ENCODE measurements at regions not wholly inside any gene's neighbourhood (a gene's known extent, or its start where the extent isn't known, plus 50 kb on each side); places are given as distances from the start of the nearest gene placed in this dataset.

DNA sequence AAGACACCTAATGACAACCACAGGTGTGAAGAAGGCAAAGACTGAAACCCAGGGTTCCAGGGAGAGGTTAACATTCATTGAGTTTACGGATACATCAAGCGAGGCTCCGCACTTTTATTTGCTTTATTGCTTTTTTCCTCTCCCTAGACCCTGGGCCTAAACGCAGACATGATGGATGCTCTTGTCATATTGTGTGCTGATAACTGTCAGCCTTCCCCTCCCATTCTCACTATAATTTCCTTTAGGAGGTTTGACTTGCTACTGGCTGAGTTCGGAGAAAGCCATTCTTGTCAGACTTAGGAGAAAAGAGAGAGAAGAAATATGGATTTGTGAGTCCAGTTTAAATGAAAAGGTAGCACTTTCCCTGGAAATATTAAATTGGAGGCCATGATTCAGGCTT, 471.6 kb downstream of the DNAH5 start:
- H3K4me3 Mint-ChIP-seq, result no peak overlapping the region
- ChIA-PET CTCF (no interaction called here), POLR2A (no interaction called here)
- no peaks in the 10 kb centered on the region for H3K4me1 Mint-ChIP-seq
- TF ChIP-seq, protein P1, sequence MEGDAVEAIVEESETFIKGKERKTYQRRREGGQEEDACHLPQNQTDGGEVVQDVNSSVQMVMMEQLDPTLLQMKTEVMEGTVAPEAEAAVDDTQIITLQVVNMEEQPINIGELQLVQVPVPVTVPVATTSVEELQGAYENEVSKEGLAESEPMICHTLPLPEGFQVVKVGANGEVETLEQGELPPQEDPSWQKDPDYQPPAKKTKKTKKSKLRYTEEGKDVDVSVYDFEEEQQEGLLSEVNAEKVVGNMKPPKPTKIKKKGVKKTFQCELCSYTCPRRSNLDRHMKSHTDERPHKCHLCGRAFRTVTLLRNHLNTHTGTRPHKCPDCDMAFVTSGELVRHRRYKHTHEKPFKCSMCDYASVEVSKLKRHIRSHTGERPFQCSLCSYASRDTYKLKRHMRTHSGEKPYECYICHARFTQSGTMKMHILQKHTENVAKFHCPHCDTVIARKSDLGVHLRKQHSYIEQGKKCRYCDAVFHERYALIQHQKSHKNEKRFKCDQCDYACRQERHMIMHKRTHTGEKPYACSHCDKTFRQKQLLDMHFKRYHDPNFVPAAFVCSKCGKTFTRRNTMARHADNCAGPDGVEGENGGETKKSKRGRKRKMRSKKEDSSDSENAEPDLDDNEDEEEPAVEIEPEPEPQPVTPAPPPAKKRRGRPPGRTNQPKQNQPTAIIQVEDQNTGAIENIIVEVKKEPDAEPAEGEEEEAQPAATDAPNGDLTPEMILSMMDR (IDR thresholded peaks at IDR 0.05), result no peak
- H3K27ac Mint-ChIP-seq, result no peak overlapping the region
- ATAC-seq (ENCODE audit: low read depth) (no peak), DNase-seq (no peak)
- peaks cover 5% of the 10 kb centered on the region for H3K9me3 Mint-ChIP-seq
- no peaks in the 10 kb centered on the region for H3K27me3 Mint-ChIP-seq
- no peaks in the 10 kb centered on the region for H3K36me3 Mint-ChIP-seq (ENCODE audit: low read depth)
- intact Hi-C loops (cut with micrococcal nuclease), result no loop called here

DNA sequence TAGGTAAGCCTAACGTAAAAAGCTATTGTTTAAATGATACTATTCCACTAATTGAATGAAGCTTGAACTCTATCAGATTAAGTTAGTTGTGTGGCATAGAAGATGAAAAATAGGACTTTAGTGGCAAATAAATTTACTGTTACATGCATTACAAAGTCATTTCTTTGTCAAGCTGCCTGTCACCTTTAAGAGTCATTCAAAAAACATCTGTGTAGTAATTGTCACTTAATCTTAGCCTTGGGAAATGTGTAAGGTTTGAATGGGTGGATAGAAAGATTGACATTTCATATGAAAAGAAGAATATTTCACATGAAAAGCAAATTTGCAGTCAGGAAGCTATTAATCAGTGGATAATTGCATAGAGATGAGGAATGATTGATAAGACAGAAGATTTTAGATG, 473.5 kb downstream of the DNAH5 start:
- POLR2A ChIA-PET, result no interaction called here
- Mint-ChIP-seq H3K4me3 (no peak overlapping the region), H3K36me3 (ENCODE audit: low read depth) (no peaks in the 10 kb centered on the region), H3K9me3 (peaks cover 5% of the 10 kb centered on the region), H3K27ac (no peak overlapping the region), H3K27me3 (no peaks in the 10 kb centered on the region), H3K4me1 (no peaks in the 10 kb centered on the region)
- TF ChIP-seq, protein P1 (IDR thresholded peaks at IDR 0.05), result no peak
- intact Hi-C loops (cut with micrococcal nuclease), result no loop called here
- no peak for ATAC-seq (ENCODE audit: low read depth)
- CTCF ChIA-PET, result no interaction called here
- no peak for DNase-seq

DNA sequence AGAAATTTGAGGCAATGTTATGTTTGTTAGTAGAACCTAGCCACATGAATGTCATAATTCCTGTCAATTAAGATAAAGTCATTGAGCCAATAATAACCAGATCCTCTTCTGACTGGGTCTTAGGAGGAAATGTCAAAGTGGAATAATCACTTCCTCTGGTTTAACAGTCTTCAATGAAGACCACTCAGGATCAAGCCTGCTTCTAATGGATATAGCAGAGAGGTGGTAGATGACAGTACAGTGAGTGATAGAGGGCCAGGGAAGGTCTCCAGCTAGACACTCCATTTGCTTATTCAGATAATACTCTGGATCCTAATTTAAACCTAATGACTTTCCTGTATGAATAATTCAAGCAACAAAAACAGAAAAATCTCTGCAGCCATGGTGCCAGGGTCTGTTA, 474.2 kb downstream of the DNAH5 start:
- Mint-ChIP-seq H3K27ac (no peak overlapping the region), H3K9me3 (peaks cover 5% of the 10 kb centered on the region), H3K36me3 (ENCODE audit: low read depth) (no peaks in the 10 kb centered on the region), H3K4me3 (no peak overlapping the region), H3K27me3 (no peaks in the 10 kb centered on the region), H3K4me1 (no peaks in the 10 kb centered on the region)
- intact Hi-C loops (cut with micrococcal nuclease), result no loop called here
- DNase-seq (no peak), ATAC-seq (ENCODE audit: low read depth) (no peak)
- CTCF ChIA-PET, result no interaction called here
- TF ChIP-seq, protein P1 (IDR thresholded peaks at IDR 0.05), result no peak
- POLR2A ChIA-PET, result no interaction called here

DNA sequence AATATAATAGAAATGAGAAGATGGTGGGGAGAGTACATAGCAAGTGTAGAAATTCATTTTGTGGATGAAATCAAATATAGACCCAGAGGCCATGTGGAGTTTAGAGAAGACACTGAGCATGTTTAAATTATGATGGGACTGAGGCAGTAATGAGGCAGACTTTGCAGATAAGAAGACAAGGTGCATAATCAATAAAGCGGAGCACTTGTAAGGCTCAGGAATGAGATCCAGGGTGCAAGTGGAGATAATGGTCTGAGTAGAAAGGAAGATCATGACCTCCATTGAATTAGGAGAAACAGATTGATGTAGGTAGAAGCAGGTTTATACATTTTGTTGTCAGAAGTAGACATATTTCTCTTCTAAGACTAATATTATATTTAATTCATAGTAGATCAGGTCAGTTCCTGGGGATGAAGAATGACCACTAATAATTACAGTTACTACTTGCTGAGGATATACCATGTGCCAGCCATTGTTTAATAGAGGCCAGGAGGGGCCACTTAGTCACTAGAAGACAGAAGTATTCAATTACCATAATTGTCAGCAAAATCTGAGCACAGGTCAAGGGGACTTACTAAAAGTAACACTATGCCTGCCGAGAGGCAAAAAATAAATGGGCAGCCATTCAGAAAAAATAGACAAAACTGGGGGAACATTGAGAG, 479.8 kb downstream of the DNAH5 start:
- CTCF ChIA-PET, result no interaction called here

DNA sequence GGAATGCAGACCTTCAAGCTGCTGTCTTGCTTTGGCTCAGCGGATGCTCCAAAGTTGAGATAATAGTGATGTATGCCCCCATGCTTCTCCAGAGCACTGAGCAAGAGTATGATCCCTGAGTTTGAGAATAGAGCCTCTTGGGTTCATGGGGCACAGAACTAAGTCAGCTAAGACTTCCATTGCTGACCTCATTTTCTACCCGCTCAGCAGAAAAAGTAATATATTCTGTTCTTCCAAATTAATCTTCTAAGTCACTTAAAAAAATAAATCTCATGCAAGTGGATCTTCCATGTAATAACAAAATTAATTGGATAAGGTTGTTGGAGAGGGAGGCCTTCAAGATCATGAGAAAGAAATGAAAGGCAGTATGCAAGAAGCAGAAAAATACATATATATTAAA, 483.9 kb downstream of the DNAH5 start:
- H3K9me3 Mint-ChIP-seq, result peaks cover 6% of the 10 kb centered on the region
- intact Hi-C loops (cut with micrococcal nuclease), result no loop called here
- ChIA-PET CTCF (no interaction called here), POLR2A (no interaction called here)
- no peaks in the 10 kb centered on the region for H3K4me1 Mint-ChIP-seq
- no peak for DNase-seq
- H3K4me3 Mint-ChIP-seq, result no peak overlapping the region
- TF ChIP-seq, protein P1 (IDR thresholded peaks at IDR 0.05), result no peak
- ATAC-seq (ENCODE audit: low read depth), result no peak
- no peaks in the 10 kb centered on the region for H3K27me3 Mint-ChIP-seq
- no peaks in the 10 kb centered on the region for H3K36me3 Mint-ChIP-seq (ENCODE audit: low read depth)
- H3K27ac Mint-ChIP-seq, result no peak overlapping the region

More for the DNA sequence above, 479.8 kb downstream of the DNAH5 start:
- POLR2A ChIA-PET, result no interaction called here
- DNase-seq (no peak), ATAC-seq (ENCODE audit: low read depth) (no peak)
- H3K4me3 Mint-ChIP-seq, result no peak overlapping the region
- intact Hi-C loops (cut with micrococcal nuclease), result no loop called here
- no peaks in the 10 kb centered on the region for H3K36me3 Mint-ChIP-seq (ENCODE audit: low read depth)
- TF ChIP-seq, protein P1 (IDR thresholded peaks at IDR 0.05), result no peak
- H3K27me3 Mint-ChIP-seq, result no peaks in the 10 kb centered on the region
- H3K4me1 Mint-ChIP-seq, result no peaks in the 10 kb centered on the region
- peaks cover 8% of the 10 kb centered on the region for H3K9me3 Mint-ChIP-seq
- H3K27ac Mint-ChIP-seq, result no peak overlapping the region

All from activated B cell treated with CpG ODN at 0.5 μM for 24 hours (primary cell).